Spinal cord (tissue), 9 donors: ENCODE measurements at regions not wholly inside any gene's neighbourhood (a gene's known extent, or its start where the extent isn't known, plus 50 kb on each side); places are given as distances from the start of the nearest gene placed in this dataset.

ENCODE experiments used
- DNase-seq, 6 donors: peaks; one replicate each; pipeline versions ENCODE4 v3.0.0 to v3.0.0-alpha.2; 2013 to 2015; ENCODE audit warnings: low spot score in 6 of 6, low read depth in 4 of 6
- H3K27ac ChIP-seq: one replicate; pipeline ENCODE4 v1.5.1; 2013; ENCODE audit warnings: low read depth, low read length, control low read depth
- H3K27me3 ChIP-seq: one replicate; pipeline ENCODE4 v1.6.1; 2013; ENCODE audit warnings: low read length; ENCODE audit not compliant: control insufficient read depth, insufficient read depth
- H3K36me3 ChIP-seq: one replicate; pipeline ENCODE4 v1.6.1; 2013; ENCODE audit warnings: low read length; ENCODE audit not compliant: control insufficient read depth, insufficient read depth
- H3K4me1 ChIP-seq: one replicate; pipeline ENCODE4 v1.6.1; 2013; ENCODE audit warnings: low read length; ENCODE audit not compliant: control insufficient read depth, insufficient read depth
- H3K4me3 ChIP-seq: one replicate; pipeline ENCODE4 v1.5.1; 2013; ENCODE audit warnings: low read depth, low read length, control low read depth
- H3K9me3 ChIP-seq: one replicate; pipeline ENCODE4 v1.6.1; 2013; ENCODE audit warnings: low read length; ENCODE audit not compliant: control insufficient read depth, insufficient read depth
- WGBS: methylation state at CpG from one replicate; pipeline ENCODE4 v1.1.5; 2013; ENCODE audit warnings: missing lambda C conversion rate; ENCODE audit not compliant: insufficient coverage; 5-methylcytosine and 5-hydroxymethylcytosine counted together
- donor health status: healthy.

GRCh38 chr2:144208924-144209323 is 311.0 kb downstream of the ZEB2 start:
- no peaks in the 10 kb centered on the region for H3K27me3 ChIP-seq
- no peak for DNase-seq
- no peak overlapping the region for H3K4me3 ChIP-seq
- no peak overlapping the region for H3K27ac ChIP-seq
- H3K4me1 ChIP-seq: no peaks in the 10 kb centered on the region
- no peaks in the 10 kb centered on the region for H3K9me3 ChIP-seq
- 95% methylated on average over 2 of the region's 2 CpGs for WGBS
- H3K36me3 ChIP-seq: peaks cover 6% of the 10 kb centered on the region

- Histone ChIP-seq H3K4me3 (no peak overlapping the region), H3K27ac (no peak overlapping the region), H3K9me3 (no peaks in the 10 kb centered on the region), H3K27me3 (no peaks in the 10 kb centered on the region), H3K4me1 (no peaks in the 10 kb centered on the region), H3K36me3 (peaks cover 6% of the 10 kb centered on the region)
- no CpG with 5 or more reads among the region's 2 CpGs for WGBS
- no peak for DNase-seq
Observed at GRCh38 chr2:144206019-144206418, 313.9 kb downstream of the ZEB2 start.

GRCh38 chr2:144201868-144202468 is 318.0 kb downstream of the ZEB2 start:
- Histone ChIP-seq H3K27me3 (no peaks in the 10 kb centered on the region), H3K4me3 (no peak overlapping the region), H3K36me3 (no peaks in the 10 kb centered on the region), H3K4me1 (no peaks in the 10 kb centered on the region), H3K9me3 (no peaks in the 10 kb centered on the region), H3K27ac (no peak overlapping the region)
- no CpG with 5 or more reads among the region's 1 CpG for WGBS
- no peak for DNase-seq

- H3K27me3 ChIP-seq: no peaks in the 10 kb centered on the region
- no peaks in the 10 kb centered on the region for H3K36me3 ChIP-seq
- no peaks in the 10 kb centered on the region for H3K9me3 ChIP-seq
- no peak for DNase-seq
- H3K4me3 ChIP-seq: no peak overlapping the region
- no peaks in the 10 kb centered on the region for H3K4me1 ChIP-seq
- no peak overlapping the region for H3K27ac ChIP-seq
- WGBS: 97% methylated on average over 6 of the region's 6 CpGs
Observed at GRCh38 chr2:144201126-144201525, 318.8 kb downstream of the ZEB2 start.

GRCh38 chr2:144198116-144198515 is 321.8 kb downstream of the ZEB2 start:
- Histone ChIP-seq H3K27ac (no peak overlapping the region), H3K9me3 (no peaks in the 10 kb centered on the region), H3K4me3 (no peak overlapping the region), H3K36me3 (no peaks in the 10 kb centered on the region), H3K27me3 (no peaks in the 10 kb centered on the region), H3K4me1 (no peaks in the 10 kb centered on the region)
- WGBS: 100% methylated on average over 1 of the region's 3 CpGs
- no peak for DNase-seq

GRCh38 chr2:144194326-144195071 is 325.4 kb downstream of the ZEB2 start:
- Histone ChIP-seq H3K4me1 (no peaks in the 10 kb centered on the region), H3K9me3 (no peaks in the 10 kb centered on the region), H3K27ac (no peak overlapping the region), H3K36me3 (no peaks in the 10 kb centered on the region), H3K4me3 (no peak overlapping the region), H3K27me3 (no peaks in the 10 kb centered on the region)
- DNase-seq: no peak
- 100% methylated on average over 1 of the region's 5 CpGs for WGBS

GRCh38 chr2:144190908-144191605 is 328.9 kb downstream of the ZEB2 start:
- Histone ChIP-seq H3K4me3 (no peak overlapping the region), H3K9me3 (no peaks in the 10 kb centered on the region), H3K27me3 (no peaks in the 10 kb centered on the region), H3K27ac (no peak overlapping the region), H3K36me3 (no peaks in the 10 kb centered on the region), H3K4me1 (no peaks in the 10 kb centered on the region)
- DNase-seq: no peak
- WGBS: no CpG with 5 or more reads among the region's 4 CpGs

- Histone ChIP-seq H3K36me3 (no peaks in the 10 kb centered on the region), H3K4me1 (no peaks in the 10 kb centered on the region), H3K4me3 (no peak overlapping the region), H3K27me3 (no peaks in the 10 kb centered on the region), H3K9me3 (no peaks in the 10 kb centered on the region), H3K27ac (no peak overlapping the region)
- 94% methylated on average over 9 of the region's 9 CpGs for WGBS
- peak in 1 of 6 donors; percentile 42 for DNase-seq
Observed at GRCh38 chr2:144183727-144184126, 336.2 kb downstream of the ZEB2 start.

GRCh38 chr2:144181001-144181400 is 338.9 kb downstream of the ZEB2 start:
- no peaks in the 10 kb centered on the region for H3K27me3 ChIP-seq
- H3K4me1 ChIP-seq: no peaks in the 10 kb centered on the region
- no peaks in the 10 kb centered on the region for H3K9me3 ChIP-seq
- H3K27ac ChIP-seq: no peak overlapping the region
- H3K4me3 ChIP-seq: no peak overlapping the region
- no peak for DNase-seq
- no CpG with 5 or more reads among the region's 1 CpG for WGBS
- H3K36me3 ChIP-seq: no peaks in the 10 kb centered on the region

GRCh38 chr2:144180131-144180530 is 339.8 kb downstream of the ZEB2 start:
- no peak for DNase-seq
- WGBS: no CpG with 5 or more reads among the region's 3 CpGs
- no peaks in the 10 kb centered on the region for H3K27me3 ChIP-seq
- H3K36me3 ChIP-seq: no peaks in the 10 kb centered on the region
- no peaks in the 10 kb centered on the region for H3K4me1 ChIP-seq
- no peak overlapping the region for H3K4me3 ChIP-seq
- no peak overlapping the region for H3K27ac ChIP-seq
- H3K9me3 ChIP-seq: no peaks in the 10 kb centered on the region
